PC-3 (cell line): ENCODE measurements at regions not wholly inside any gene's neighbourhood (a gene's known extent, or its start where the extent isn't known, plus 50 kb on each side); places are given as distances from the start of the nearest gene placed in this dataset.

Experiments used
- EZH2 ChIP-seq: fragments of 300-600 bp; sonication (generic); IDR thresholded peaks from one replicate; pipeline ENCODE4 v1.6.1; 2017; ENCODE audit warnings: antibody characterized with exemption, mild to moderate bottlenecking, low read length; ENCODE audit not compliant: unreplicated experiment
- EZH2phosphoT487 ChIP-seq: fragments of 300-600 bp; sonication (generic); IDR thresholded peaks from 2 replicates; pipeline ENCODE4 v1.6.1; 2018; ENCODE audit warnings: mild to moderate bottlenecking, antibody characterized with exemption, low read length, borderline replicate concordance
- TF ChIP-seq, protein P1 (sequence below): fragments of 300-600 bp; sonication (generic); conservative IDR thresholded peaks from 2 replicates; pipeline ENCODE4 v1.5.1; 2017; ENCODE audit warnings: antibody characterized with exemption, low read depth, mild to moderate bottlenecking, low read length

DNA sequence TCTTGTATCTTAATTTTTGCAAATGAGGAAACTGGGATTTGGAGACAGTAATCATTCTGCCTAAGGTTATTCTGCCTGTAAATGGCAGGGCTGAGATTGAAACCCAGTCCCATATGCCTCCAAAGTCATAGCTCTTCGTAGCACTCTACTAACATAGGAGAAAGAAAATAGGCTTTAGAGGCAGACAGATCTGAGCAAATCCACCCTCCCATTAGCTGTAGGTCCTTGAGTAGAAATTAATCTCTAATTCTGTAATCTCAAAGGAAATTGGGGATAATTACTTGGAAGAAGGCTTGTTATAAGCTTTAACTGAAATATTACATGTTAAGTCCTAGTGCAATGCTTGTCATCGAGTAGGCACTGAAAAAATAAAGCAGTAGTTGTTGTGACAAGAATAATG lies 252.1 kb upstream of the PEX5L start:
- no peak for TF ChIP-seq EZH2phosphoT487
- TF ChIP-seq EZH2, result no peak
- TF ChIP-seq, protein P1, sequence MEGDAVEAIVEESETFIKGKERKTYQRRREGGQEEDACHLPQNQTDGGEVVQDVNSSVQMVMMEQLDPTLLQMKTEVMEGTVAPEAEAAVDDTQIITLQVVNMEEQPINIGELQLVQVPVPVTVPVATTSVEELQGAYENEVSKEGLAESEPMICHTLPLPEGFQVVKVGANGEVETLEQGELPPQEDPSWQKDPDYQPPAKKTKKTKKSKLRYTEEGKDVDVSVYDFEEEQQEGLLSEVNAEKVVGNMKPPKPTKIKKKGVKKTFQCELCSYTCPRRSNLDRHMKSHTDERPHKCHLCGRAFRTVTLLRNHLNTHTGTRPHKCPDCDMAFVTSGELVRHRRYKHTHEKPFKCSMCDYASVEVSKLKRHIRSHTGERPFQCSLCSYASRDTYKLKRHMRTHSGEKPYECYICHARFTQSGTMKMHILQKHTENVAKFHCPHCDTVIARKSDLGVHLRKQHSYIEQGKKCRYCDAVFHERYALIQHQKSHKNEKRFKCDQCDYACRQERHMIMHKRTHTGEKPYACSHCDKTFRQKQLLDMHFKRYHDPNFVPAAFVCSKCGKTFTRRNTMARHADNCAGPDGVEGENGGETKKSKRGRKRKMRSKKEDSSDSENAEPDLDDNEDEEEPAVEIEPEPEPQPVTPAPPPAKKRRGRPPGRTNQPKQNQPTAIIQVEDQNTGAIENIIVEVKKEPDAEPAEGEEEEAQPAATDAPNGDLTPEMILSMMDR, result no peak
